ENCODE measurements at regions not wholly inside any gene's neighbourhood (a gene's known extent, or its start where the extent isn't known, plus 50 kb on each side); places are given as distances from the start of the nearest gene placed in this dataset.
"Not testable (repeated sequence)": the region's sequence is repeated elsewhere in the genome, so short reads cannot be mapped to it uniquely, and the experiment has no call there.

GRCh38 chr1:221962385-221962784, 220.5 kb upstream of the DUSP10 start:
- DNase-seq (ENCODE audit: low spot score) = no peak

- peak; percentile 59 for DNase-seq (ENCODE audit: low spot score)
These were observed 219.8 kb upstream of the DUSP10 start for GRCh38 chr1:221961532-221962292.

- DNase-seq (ENCODE audit: low spot score) = not testable (repeated sequence)
These were observed 216.3 kb upstream of the DUSP10 start for GRCh38 chr1:221958161-221958562.

DNA sequence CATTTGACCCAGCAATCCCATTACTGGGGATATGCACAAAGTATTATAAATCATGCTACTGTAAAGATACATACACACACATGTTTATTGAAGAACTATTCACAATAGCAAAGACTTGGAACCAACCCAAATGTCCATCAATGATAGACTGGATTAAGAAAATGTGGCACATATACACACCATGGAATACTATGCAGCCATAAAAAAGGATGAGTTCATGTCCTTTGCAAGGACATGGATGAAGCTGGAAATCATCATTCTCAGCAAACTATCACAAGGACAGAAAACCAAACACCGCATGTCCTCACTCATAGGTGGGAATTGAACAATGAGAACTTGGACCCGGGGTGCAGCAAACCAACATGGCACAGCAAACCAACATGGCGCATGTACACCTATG, 215.5 kb upstream of the DUSP10 start:
- DNase-seq (ENCODE audit: low spot score) = not testable (repeated sequence)

DNA sequence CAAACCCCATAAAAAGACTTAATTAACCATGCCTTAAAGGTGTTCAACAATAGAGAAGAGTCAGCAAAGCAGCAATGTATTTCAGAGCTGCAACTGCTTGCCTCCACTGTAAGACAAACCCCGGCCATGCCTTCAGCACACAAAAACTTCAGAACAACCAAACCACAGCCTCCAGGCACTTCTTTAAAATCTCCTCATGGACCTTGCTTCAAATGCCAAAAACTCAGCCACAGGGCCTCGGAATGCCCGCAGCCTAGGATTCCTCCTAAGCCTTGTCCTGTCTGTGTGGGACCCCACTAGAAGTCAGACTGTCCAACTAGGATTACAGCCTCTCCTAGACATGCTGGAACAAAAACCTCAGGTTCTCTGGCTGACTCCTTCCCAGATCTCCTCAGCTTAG, 208.1 kb upstream of the DUSP10 start:
- DNase-seq (ENCODE audit: low spot score) = no peak

DNA sequence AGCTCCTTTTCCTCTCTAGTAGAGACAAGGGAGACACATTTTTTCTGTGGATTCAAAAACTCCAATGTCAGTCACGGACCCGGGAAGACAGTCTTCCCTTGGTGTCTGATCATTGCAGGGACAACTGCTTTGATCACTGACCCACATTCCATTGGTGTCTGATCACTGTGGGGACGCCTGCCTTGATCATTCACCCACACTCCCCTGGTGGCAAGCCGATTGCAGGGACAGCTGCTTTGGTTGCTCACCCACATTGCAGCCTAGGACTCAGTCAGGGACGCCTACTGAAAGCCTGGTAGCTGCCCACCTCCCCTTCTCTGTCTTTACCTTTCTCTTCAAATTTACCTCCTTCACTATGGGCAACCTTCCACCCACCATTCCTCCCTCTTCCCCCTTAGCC, 206.6 kb upstream of the DUSP10 start:
- no peak for DNase-seq (ENCODE audit: low spot score)

GRCh38 chr1:221947731-221948130, 205.8 kb upstream of the DUSP10 start:
- no peak for DNase-seq (ENCODE audit: low spot score)

DNA sequence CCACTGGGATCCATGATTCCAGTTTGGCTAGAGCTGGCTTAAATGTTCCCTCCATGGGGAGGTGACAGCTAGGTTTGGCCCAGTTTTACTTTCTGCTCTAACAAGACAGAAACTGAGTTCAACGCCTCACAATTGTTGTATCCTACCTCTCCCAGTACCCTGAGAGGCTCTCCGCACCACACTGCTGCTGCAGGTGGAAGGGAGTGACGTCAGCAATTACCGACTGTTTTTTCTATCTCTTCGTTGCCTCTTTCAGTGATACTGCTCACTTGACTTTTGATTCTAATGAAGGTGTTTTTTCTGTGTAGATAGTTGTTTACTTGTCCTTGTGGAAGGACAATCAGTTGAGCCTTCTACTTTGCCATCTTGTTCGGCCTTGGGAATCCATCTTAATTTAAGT, 204.9 kb upstream of the DUSP10 start:
- no peak for DNase-seq (ENCODE audit: low spot score)

- no peak for DNase-seq (ENCODE audit: low spot score)
These were observed 203.8 kb upstream of the DUSP10 start for GRCh38 chr1:221945669-221946068.

GRCh38 chr1:221944247-221944870, 202.5 kb upstream of the DUSP10 start:
- no peak for DNase-seq (ENCODE audit: low spot score)

- DNase-seq (ENCODE audit: low spot score) = no peak
These were observed 198.7 kb upstream of the DUSP10 start for GRCh38 chr1:221940631-221941030.

GRCh38 chr1:221939607-221940006, 197.7 kb upstream of the DUSP10 start:
- no peak for DNase-seq (ENCODE audit: low spot score)

- DNase-seq (ENCODE audit: low spot score) = no peak
These were observed 195.5 kb upstream of the DUSP10 start for GRCh38 chr1:221937155-221937953.

GRCh38 chr1:221933814-221934213, 191.9 kb upstream of the DUSP10 start:
- DNase-seq (ENCODE audit: low spot score) = no peak

DNA sequence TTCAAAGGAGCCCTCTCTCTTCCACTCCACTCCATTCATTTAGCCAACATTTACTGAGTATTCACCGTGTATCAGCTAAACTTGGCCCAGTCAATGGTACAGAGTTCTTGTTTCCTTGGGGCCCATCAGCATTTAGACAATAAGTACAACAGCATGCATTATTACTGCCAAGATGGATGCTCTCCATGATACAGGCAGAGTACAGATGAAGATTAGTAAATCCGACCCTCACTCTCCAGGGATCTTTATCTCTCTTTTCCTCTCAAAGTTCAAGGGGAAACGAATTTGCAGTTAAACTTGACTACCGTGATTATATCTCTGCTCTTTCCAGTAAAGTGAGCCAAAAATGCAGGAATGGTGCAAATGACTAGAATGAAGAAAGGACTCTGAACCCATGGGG, 184.6 kb upstream of the DUSP10 start:
- no peak for DNase-seq (ENCODE audit: low spot score)

GRCh38 chr1:221925947-221926346, 184.1 kb upstream of the DUSP10 start:
- DNase-seq (ENCODE audit: low spot score) = no peak

DNA sequence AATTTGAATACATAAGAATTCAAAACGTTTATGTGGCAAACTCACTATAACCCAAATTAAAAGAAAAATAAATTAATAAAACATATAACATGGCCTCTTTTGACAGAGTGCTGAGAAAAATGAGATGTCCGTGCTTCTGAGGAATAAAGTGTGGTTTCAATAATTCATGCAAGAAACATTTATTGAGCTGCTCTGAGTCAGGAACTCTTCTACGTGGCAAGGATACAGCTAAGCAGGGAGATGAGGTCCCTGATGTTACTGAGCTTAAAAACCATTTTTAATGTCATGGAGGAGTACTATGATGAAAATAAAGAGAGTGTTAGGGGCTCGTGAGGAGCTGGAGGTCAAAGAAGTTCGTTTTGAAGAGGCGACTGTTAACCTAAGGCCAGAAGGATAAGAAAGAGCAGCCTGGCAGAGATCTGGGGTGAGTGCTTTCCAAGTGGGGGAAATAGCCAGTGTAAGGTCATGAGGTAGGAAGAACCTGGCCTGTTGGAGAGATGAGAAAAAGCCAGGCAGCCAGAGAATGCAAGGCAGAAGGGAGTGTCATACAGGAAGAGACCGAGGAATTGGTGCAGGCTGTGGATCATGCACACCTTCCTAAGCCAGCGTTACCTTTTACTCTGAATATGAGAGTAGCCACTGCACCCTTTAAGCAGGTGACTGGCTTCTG, 182.2 kb upstream of the DUSP10 start:
- DNase-seq (ENCODE audit: low spot score) = peak; percentile 42

- DNase-seq (ENCODE audit: low spot score) = no peak
These were observed 180.0 kb upstream of the DUSP10 start for GRCh38 chr1:221921936-221922335.

- DNase-seq (ENCODE audit: low spot score) = no peak
These were observed 177.9 kb upstream of the DUSP10 start for GRCh38 chr1:221919743-221920142.

DNA sequence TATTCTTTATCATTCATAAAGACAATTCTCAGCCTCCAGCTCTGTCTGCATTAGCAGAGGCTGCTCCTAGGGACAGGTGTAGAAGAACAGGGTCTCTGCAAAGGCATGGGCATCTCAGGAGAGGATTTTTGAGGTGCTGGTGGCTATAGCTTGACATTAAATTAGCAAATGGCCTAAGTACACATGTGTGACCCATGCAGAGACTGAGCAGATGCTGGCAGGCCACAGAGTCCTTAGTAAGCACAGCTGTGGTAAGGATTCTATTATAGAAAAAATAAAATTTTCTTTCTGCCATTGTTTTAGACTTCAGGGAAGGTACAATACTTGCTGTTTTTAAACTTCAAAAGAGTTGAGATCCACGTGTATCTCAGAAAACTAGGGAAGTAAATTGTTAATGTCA, 177.5 kb upstream of the DUSP10 start:
- DNase-seq (ENCODE audit: low spot score) = no peak

GRCh38 chr1:221916176-221916575, 174.3 kb upstream of the DUSP10 start:
- no peak for DNase-seq (ENCODE audit: low spot score)

DNA sequence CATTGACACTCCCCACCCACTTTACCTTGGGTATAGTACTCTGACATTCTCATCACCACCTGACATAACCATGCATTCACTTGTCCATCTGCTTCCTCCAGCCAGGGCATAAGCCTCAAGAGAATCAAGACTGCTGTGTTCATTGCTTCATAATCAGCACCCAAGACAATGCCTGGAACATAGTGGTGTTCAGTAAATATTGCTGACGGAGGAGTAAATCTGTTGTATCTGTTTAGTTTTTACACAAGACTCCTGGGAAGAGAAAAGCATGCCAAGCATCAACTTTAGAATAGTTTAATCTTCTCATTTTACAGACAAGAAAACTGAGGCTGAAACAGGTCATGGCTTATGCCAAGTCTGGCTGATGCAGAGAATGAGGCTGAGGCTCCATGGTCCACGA, 173.9 kb upstream of the DUSP10 start:
- DNase-seq (ENCODE audit: low spot score) = no peak

Data from AG20443 (cell line).